Activated CD8-positive, alpha-beta memory T cell treated with anti-CD3 and anti-CD28 coated beads, Interleukin-2, amount 10 ng/mL, durations not matched to agents 7 days and 5 days (primary cell): ENCODE measurements at regions not wholly inside any gene's neighbourhood (a gene's known extent, or its start where the extent isn't known, plus 50 kb on each side); places are given as distances from the start of the nearest gene placed in this dataset.
"Not testable (repeated sequence)": the region's sequence is repeated elsewhere in the genome, so short reads cannot be mapped to it uniquely, and the experiment has no call there.

Experiments used
- ATAC-seq: fragments of 150-1000 bp; cut with Tn5 transposase; one replicate; pipeline ENCODE4 v1.10.0; 2021; ENCODE audit warnings: moderate library complexity
- CTCF ChIA-PET: fragments of 350-600 bp; sonication (Branson Sonifier 250); formaldehyde crosslinking; loops from one replicate; lab custom pipeline; 2021; ENCODE audit warnings: antibody characterized with exemption; lab: Charles Lee
- DNase-seq: peaks from one replicate; pipeline ENCODE4 v3.0.0-alpha.2; 2020
- H3K27ac Mint-ChIP-seq: one replicate; pipeline ENCODE4 v1.8.0; 2021; ENCODE audit warnings: mild to moderate bottlenecking, mixed read lengths
- H3K27me3 Mint-ChIP-seq: one replicate; pipeline ENCODE4 v1.8.0; 2021; ENCODE audit warnings: mixed read lengths
- H3K36me3 Mint-ChIP-seq: one replicate; pipeline ENCODE4 v1.8.0; 2021; ENCODE audit warnings: mild to moderate bottlenecking, mixed read lengths
- H3K4me1 Mint-ChIP-seq: one replicate; pipeline ENCODE4 v1.8.0; 2021; ENCODE audit warnings: mixed read lengths
- H3K4me3 Mint-ChIP-seq: one replicate; pipeline ENCODE4 v1.8.0; 2021; ENCODE audit warnings: mild to moderate bottlenecking, moderate library complexity, mixed read lengths
- H3K9me3 Mint-ChIP-seq: one replicate; pipeline ENCODE4 v1.8.0; 2022; ENCODE audit warnings: low read depth, mixed read lengths

DNA sequence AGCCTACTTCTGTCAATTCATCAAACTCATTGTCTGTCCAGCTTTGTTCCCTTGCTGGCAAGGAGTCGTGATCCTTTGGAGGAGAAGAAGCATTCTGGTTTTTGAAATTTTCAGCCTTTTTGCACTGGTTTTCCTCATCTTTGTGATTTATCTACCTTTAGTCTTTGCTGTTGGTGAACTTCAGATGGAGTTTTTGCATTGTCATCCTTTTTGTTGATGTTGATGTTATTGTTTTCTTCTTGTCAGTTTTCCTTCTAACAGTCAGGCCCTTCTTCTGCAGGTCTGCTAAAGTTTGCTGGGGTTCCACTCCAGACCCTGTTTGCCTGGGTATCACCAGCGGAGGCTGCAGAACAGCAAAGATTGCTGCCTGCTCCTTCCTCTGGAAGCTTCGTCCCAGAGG lies 52.2 kb upstream of the KCNAB1 start:
- H3K36me3 Mint-ChIP-seq, H3K4me3 Mint-ChIP-seq, DNase-seq, H3K27ac Mint-ChIP-seq, H3K9me3 Mint-ChIP-seq, H3K4me1 Mint-ChIP-seq, ATAC-seq, CTCF ChIA-PET: not testable (repeated sequence)
- H3K27me3 Mint-ChIP-seq: peaks cover 14% of the 10 kb centered on the region

DNA sequence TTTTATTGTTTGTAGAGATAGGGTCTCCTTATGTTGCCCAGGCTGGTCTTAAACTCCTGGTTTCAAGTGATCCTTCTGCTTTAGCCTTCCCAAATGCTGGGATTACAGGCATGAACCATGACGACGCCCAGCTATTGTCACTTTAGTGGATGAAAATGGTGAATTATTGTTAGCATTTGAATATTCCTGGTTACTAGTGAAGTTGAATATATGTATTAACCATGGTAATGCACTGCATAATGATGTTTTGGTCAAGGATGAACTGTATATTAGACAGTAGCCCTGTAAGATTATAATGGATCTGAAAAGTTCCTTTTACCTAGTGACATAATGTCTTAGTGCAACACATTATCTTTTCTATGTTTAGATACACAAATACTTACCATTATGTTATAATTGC lies 50.4 kb upstream of the KCNAB1 start:
- Mint-ChIP-seq H3K36me3 (no peaks in the 10 kb centered on the region), H3K4me3 (no peak overlapping the region), H3K9me3 (no peaks in the 10 kb centered on the region), H3K4me1 (no peaks in the 10 kb centered on the region), H3K27me3 (peaks cover 9% of the 10 kb centered on the region), H3K27ac (no peak overlapping the region)
- ATAC-seq (no peak), DNase-seq (no peak)
- CTCF ChIA-PET: no interaction called here
